GM20431 (cell line): ENCODE measurements at regions not wholly inside any gene's neighbourhood (a gene's known extent, or its start where the extent isn't known, plus 50 kb on each side); places are given as distances from the start of the nearest gene placed in this dataset.

Experiments
- in situ Hi-C: fragments of 300-500 bp; cut with MseI, MboI; formaldehyde crosslinking; loops from one replicate; pipeline ENCODE4 v1.15.0; 2020; ENCODE audit warnings: low sequenced_read_pairs; ENCODE audit not compliant: unreplicated experiment

GRCh38 chr14:34354556-34354955 is 107.5 kb downstream of the SPTSSA start:
- in situ Hi-C loops: no loop called here

- in situ Hi-C loops: no loop called here
Observed at GRCh38 chr14:34350903-34351302, 111.1 kb downstream of the SPTSSA start.

GRCh38 chr14:34348592-34348991 is 113.4 kb downstream of the SPTSSA start:
- in situ Hi-C loops: no loop called here

- in situ Hi-C loops: no loop called here
Observed at GRCh38 chr14:34347683-34348082, 114.4 kb downstream of the SPTSSA start.

GRCh38 chr14:34345718-34346465 is 116.1 kb downstream of the SPTSSA start:
- in situ Hi-C loops: no loop called here

GRCh38 chr14:34344318-34344717 is 117.7 kb downstream of the SPTSSA start:
- in situ Hi-C loops: no loop called here

GRCh38 chr14:34340025-34340625 is 121.9 kb downstream of the SPTSSA start:
- in situ Hi-C loops: no loop called here

- in situ Hi-C loops: no loop called here
Observed at GRCh38 chr14:34338056-34338455, 124.0 kb downstream of the SPTSSA start.

- in situ Hi-C loops: no loop called here
Observed at GRCh38 chr14:34336501-34336900, 125.5 kb downstream of the SPTSSA start.

GRCh38 chr14:34335968-34336367 is 126.1 kb downstream of the SPTSSA start:
- in situ Hi-C loops: no loop called here

- in situ Hi-C loops: no loop called here
Observed at GRCh38 chr14:34334329-34334728, 127.7 kb downstream of the SPTSSA start.

GRCh38 chr14:34331728-34332623 is 130.1 kb downstream of the SPTSSA start:
- in situ Hi-C loops: no loop called here

- in situ Hi-C loops: no loop called here
Observed at GRCh38 chr14:34330846-34331245, 131.2 kb downstream of the SPTSSA start.

GRCh38 chr14:34329301-34329700 is 132.7 kb downstream of the SPTSSA start:
- in situ Hi-C loops: no loop called here

GRCh38 chr14:34328178-34328577 is 133.9 kb downstream of the SPTSSA start:
- in situ Hi-C loops: no loop called here

GRCh38 chr14:34325493-34325892 is 136.5 kb downstream of the SPTSSA start:
- in situ Hi-C loops: no loop called here

- in situ Hi-C loops: loop anchor here (25.0 kb wide), 2 partner anchors 487 to 1737 kb away; no protein-coding TSS in a partner anchor
Observed at GRCh38 chr14:34324363-34324795, 137.7 kb downstream of the SPTSSA start.

- in situ Hi-C loops: loop anchor here (25.0 kb wide), 2 partner anchors 486 to 1736 kb away; no protein-coding TSS in a partner anchor
Observed at GRCh38 chr14:34322940-34323418, 139.1 kb downstream of the SPTSSA start.

- in situ Hi-C loops: loop anchor here (25.0 kb wide), 2 partner anchors 482 to 1732 kb away; no protein-coding TSS in a partner anchor
Observed at GRCh38 chr14:34319140-34319539, 142.9 kb downstream of the SPTSSA start.

GRCh38 chr14:34318014-34318413 is 144.0 kb downstream of the SPTSSA start:
- in situ Hi-C loops: loop anchor here (25.0 kb wide), 2 partner anchors 481 to 1731 kb away; no protein-coding TSS in a partner anchor
